Panc1 (cell line): ENCODE measurements at regions not wholly inside any gene's neighbourhood (a gene's known extent, or its start where the extent isn't known, plus 50 kb on each side); places are given as distances from the start of the nearest gene placed in this dataset.

Experiments
- ATAC-seq: fragments of 200-7000 bp; cut with Tn5 transposase; 2 replicates; pipeline ENCODE4 v1.9.1; 2020; ENCODE audit warnings: mild to moderate bottlenecking, moderate library complexity
- BruUV-seq: library from RNA; stranded (reverse); fragments of 400-500 nt; replicated peaks from 2 replicates; lab custom pipeline; 2021; lab: Mats Ljungman, UMichigan
- CTCF ChIA-PET: fragments of 300-600 bp; sonication (Branson Sonifier 250); formaldehyde crosslinking; loops from one replicate; lab custom pipeline; 2022; ENCODE audit warnings: antibody characterized with exemption; lab: Charles Lee
- POLR2A ChIA-PET: fragments of 300-600 bp; sonication (Branson Sonifier 250); formaldehyde crosslinking; loops from one replicate; lab custom pipeline; 2022; ENCODE audit warnings: antibody characterized with exemption; lab: Charles Lee
- DNase-seq: peaks from one replicate; pipeline ENCODE4 v3.0.0-alpha.2; 2010; ENCODE audit warnings: low read depth, low spot score
- H3K27ac ChIP-seq: 2 replicates; pipeline ENCODE4 v1.5.1; 2011; ENCODE audit warnings: mild to moderate bottlenecking, low read length, inconsistent platforms
- H3K27me3 ChIP-seq: fragments of 200-500 bp; sonication (Bioruptor generic); 2 replicates; pipeline ENCODE4 v1.6.0; 2014; ENCODE audit warnings: low read length, inconsistent platforms; ENCODE audit not compliant: control insufficient read depth, insufficient read depth
- H3K36me3 ChIP-seq: fragments of 200-500 bp; sonication (Bioruptor generic); 2 replicates; pipeline ENCODE4 v1.5.1; 2014; ENCODE audit warnings: inconsistent platforms, mild to moderate bottlenecking, low read length, moderate library complexity; ENCODE audit not compliant: control insufficient read depth, insufficient read depth
- H3K4me1 ChIP-seq: 2 replicates; pipeline ENCODE4 v1.5.1; 2011; ENCODE audit warnings: inconsistent platforms, mild to moderate bottlenecking, low read length, moderate library complexity; ENCODE audit not compliant: control insufficient read depth, insufficient read depth
- H3K4me3 ChIP-seq, 2 experiments: 2 replicates each; pipeline ENCODE4 v1.5.1; 2011 to 2012; ENCODE audit warnings: low read depth in 2 of 2, low read length in 2 of 2, mild to moderate bottlenecking in 2 of 2, inconsistent platforms in 1 of 2, moderate library complexity in 1 of 2
- H3K9me3 ChIP-seq: fragments of 200-500 bp; sonication (Bioruptor generic); 2 replicates; pipeline ENCODE4 v1.5.1; 2014; ENCODE audit warnings: low read depth, mild to moderate bottlenecking, inconsistent platforms, low read length, moderate library complexity; ENCODE audit not compliant: control insufficient read depth, insufficient read depth
- CTCF ChIP-seq: fragments of 450-650 bp; IDR thresholded peaks from 2 replicates; pipeline ENCODE4 v1.5.1; 2017; ENCODE audit warnings: mild to moderate bottlenecking
- POLR2AphosphoS5 ChIP-seq: IDR thresholded peaks from 2 replicates; pipeline ENCODE4 v1.6.1; 2012; ENCODE audit warnings: mild to moderate bottlenecking, low read depth, low read length, moderate library complexity
- REST ChIP-seq, 2 experiments: IDR thresholded peaks; 2 replicates each; pipeline ENCODE4 v1.6.1; 2011 to 2012; ENCODE audit warnings: low read depth in 2 of 2, control low read depth in 1 of 2, low read length in 1 of 2, mild to moderate bottlenecking in 1 of 2, moderate library complexity in 1 of 2; ENCODE audit not compliant: insufficient read depth in 1 of 2
- SIN3A ChIP-seq: IDR thresholded peaks from 2 replicates; pipeline ENCODE4 v1.6.1; 2012; ENCODE audit warnings: low read depth, mild to moderate bottlenecking, low read length, moderate library complexity, borderline replicate concordance; ENCODE audit not compliant: insufficient read depth
- TCF7L2 ChIP-seq: IDR thresholded peaks from 2 replicates; pipeline ENCODE4 v1.6.1; 2011; ENCODE audit warnings: mild to moderate bottlenecking, low read depth, low read length, inconsistent platforms
- in situ Hi-C: cut with HindIII; loops from 2 replicates; pipeline ENCODE4 v1.10.0; 2016; ENCODE audit warnings: low sequenced_read_pairs, low pct_unique_long_range_greater_than_20kb
- intact Hi-C: fragments of 100-400 bp; cut with micrococcal nuclease; formaldehyde crosslinking; loops from one replicate; pipeline ENCODE4 v1.10.0; 2022; ENCODE audit not compliant: unreplicated experiment

- no TSS peak for BruUV-seq
- intact Hi-C loops = no loop called here
- in situ Hi-C loops = no loop called here
- H3K36me3 ChIP-seq = no peaks in the 10 kb centered on the region
- no peak overlapping the region for H3K4me3 ChIP-seq
- H3K9me3 ChIP-seq = no peaks in the 10 kb centered on the region
- TF ChIP-seq SIN3A (no peak), REST (IDR thresholded peaks at IDR 0.05; ENCODE audit: insufficient read depth in 1 of 2, low read depth in 2 of 2, low read length in 1 of 2) (no peak), POLR2AphosphoS5 (no peak), CTCF (no peak), TCF7L2 (no peak)
- DNase-seq (no peak), ATAC-seq (no peak)
- CTCF ChIA-PET = no interaction called here
- POLR2A ChIA-PET = no interaction called here
- H3K4me1 ChIP-seq = no peaks in the 10 kb centered on the region
- no peaks in the 10 kb centered on the region for H3K27me3 ChIP-seq
- no peak overlapping the region for H3K27ac ChIP-seq
Measured at GRCh38 chr4:156103311-156103710, 149.6 kb upstream of the CTSO start.

- Histone ChIP-seq H3K4me1 (no peaks in the 10 kb centered on the region), H3K36me3 (no peaks in the 10 kb centered on the region), H3K9me3 (no peaks in the 10 kb centered on the region), H3K27me3 (no peaks in the 10 kb centered on the region), H3K4me3 (no peak overlapping the region), H3K27ac (no peak overlapping the region)
- TF ChIP-seq TCF7L2 (no peak), SIN3A (no peak), POLR2AphosphoS5 (no peak), REST (IDR thresholded peaks at IDR 0.05; ENCODE audit: insufficient read depth in 1 of 2, low read depth in 2 of 2, low read length in 1 of 2) (no peak), CTCF (no peak)
- BruUV-seq = no TSS peak
- no peak for DNase-seq
- ChIA-PET CTCF (no interaction called here), POLR2A (no interaction called here)
- in situ Hi-C loops = no loop called here
- ATAC-seq = no peak
- intact Hi-C loops = no loop called here
Measured at GRCh38 chr4:156102411-156102810, 148.7 kb upstream of the CTSO start.
